GM18517 (cell line): ENCODE measurements at regions not wholly inside any gene's neighbourhood (a gene's known extent, or its start where the extent isn't known, plus 50 kb on each side); places are given as distances from the start of the nearest gene placed in this dataset.
"Not testable (repeated sequence)": the region's sequence is repeated elsewhere in the genome, so short reads cannot be mapped to it uniquely, and the experiment has no call there.

Experiments
- ATAC-seq: cut with Tn5 transposase; IDR thresholded peaks from one replicate; pipeline ENCODE4 v1.9.1; 2021; ENCODE audit warnings: mild to moderate bottlenecking, moderate library complexity; ENCODE audit not compliant: unreplicated experiment

DNA sequence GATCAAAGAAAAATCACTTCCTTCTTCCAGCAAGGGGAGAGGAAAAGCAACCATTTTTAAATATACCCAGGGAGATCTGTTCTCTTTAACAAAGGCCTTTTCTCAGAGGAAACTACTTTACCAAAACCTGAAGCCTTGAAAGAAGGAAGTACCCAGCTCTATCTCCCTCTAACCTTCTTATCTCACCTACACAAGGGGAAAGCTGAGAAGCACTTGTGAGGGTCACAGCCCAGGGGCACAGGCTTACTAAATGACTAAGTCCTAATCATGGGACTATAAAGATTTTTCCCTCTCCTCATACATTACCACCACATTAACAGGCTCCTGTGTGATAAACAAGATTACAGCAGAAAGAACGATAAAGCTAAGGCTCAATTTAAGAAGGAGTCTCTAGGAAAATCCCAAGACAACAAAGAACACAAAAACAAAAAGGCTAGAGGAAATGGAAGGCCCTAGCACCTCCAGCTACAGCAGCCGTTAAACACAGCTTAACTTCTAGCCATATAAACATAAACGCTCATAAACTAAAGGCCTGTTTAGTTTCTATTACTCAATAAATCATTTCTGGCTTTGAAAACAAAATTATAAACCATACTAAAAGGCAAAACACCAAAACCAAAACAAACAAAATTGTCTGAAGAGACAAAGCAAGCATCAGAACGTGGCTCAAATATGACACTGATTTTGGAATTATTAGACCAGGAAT, 284.9 kb upstream of the ECI2 start:
- no peak for ATAC-seq

DNA sequence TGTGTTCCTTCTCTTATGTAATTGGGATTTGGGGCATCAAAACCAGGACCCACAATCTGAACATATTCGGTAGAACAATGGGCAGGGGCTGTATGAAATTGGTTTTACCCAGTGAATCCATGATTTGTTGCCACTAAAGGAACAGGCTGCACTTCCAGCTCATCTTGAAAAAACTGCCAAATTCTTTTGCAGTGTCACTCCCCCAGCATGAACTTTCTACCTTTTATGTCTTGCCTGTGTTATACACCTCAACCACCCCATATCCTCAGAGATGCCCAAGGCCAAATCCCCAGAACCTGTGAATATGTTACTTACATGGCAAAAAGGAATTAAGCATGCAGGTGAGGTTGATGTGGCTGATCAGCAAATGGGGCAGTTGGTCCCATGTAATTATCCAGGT, 280.2 kb upstream of the ECI2 start:
- ATAC-seq, result no peak

DNA sequence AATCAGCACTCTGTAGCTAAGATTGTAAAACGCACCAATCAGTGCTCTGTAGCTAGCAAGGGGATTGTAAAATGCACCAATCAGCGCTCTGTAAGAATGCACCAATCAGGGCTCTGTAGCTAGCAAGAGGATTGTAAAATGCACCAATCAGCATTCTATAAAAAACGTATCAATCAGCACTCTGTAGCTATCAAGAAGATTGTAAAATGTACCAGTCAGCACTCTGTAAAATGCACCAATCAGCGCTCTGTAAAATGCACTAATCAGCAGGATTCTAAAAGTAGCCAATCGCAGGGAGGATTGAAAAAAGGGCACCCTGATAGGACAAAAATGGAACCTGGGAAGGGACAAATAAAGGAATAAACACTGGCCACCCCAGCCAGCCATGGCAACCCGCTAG, 278.7 kb upstream of the ECI2 start:
- ATAC-seq, result not testable (repeated sequence)

DNA sequence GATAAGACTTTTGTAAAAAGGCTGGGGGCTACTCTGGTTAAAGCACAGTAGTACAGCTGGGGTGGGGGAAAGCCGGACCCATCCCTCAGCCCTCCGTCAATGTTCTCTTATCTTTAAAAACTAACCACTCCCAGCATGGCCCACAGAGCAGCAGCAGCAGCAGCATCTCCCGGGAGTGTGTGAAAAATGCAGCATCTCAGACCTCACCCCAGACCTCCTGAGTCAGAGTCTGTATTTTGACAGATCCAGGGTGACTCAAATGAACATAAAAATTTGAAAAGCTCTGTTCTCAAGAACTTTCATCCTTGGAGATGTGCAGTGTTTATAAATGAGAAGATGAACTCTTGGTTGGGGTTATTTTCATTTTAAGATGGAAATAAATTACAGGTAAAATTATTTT, 277.7 kb upstream of the ECI2 start:
- no peak for ATAC-seq

DNA sequence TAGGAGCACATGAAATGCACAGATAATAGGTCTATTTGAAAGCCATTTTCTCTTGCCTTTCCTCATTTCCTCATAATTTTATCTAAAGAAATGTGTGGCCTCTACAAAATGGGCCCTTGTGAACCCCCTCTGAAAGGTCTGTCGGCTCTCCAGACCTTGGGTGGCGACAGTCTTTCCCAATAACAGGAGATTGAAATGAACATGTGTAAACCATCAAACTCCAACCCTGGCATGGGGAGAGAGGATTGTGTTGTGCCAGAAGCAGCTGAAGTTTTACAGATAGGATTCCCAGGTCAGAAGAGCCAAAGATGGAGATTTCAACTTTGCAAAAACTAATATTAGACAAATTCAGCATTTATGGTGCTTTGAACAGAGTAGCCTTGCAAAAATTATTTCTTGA, 277.1 kb upstream of the ECI2 start:
- no peak for ATAC-seq

DNA sequence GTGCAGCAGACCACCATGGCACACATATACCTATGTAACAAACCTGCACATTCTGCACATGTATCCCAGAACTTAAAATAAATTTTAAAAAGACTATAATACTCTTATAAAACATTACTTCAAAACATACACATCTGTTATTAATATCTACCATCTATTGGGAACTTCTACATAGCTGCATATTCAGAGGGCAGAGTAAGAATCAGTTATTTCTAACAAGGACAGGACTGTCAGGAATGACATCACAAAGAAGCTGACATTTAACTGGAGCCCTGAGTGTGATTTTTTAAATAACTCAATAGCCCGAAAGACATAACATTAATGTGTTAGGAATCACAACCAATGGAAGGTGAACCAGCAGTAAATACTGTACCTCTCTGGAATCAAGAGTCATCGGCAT, 276.7 kb upstream of the ECI2 start:
- no peak for ATAC-seq

DNA sequence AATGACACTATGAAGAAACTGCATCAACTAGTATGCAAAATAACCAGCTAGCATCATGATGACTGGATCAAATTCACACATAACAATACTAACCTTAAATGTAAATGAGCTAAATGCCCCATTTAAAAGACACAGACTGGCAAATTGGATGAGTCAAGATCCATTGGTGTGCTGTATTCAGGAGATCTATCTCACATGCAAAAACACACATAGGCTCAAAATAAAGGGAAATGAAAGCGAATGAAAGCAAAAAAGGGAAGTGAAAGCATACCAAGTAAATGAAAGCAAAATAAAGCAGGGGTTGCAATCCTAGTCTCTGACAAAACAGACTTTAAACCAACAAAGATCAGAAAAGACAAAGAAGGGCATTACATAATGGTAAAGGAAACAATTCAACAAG, 272.3 kb upstream of the ECI2 start:
- peak; percentile 100 for ATAC-seq

DNA sequence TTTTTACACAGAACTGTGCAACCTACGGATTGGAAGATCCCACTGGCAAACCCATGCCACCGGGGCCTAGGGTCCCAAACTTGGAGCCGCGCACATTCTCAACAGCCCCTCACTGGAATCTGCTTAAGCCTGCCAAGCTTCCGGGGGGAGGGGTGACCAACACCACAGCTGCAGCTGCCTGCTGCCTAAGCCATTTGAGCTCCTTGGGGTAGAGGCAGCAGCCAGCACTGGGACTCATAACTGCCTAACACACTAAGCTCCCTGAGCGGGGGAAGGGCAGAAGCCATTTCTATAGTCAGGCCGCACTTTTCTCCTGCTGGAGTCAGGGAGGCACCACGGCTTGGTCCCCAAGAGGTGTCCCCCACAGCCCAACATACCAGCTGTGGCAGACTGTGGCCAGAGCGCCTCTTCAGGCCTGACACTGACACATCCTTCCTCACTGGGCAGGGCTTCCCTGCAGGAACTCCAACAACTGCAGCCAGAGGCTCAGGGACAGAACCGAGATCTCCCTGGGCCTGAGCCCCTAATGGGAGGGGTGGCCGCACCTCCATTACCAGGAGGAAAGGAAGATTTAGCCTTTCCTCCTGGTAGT, 270.3 kb upstream of the ECI2 start:
- no peak for ATAC-seq

DNA sequence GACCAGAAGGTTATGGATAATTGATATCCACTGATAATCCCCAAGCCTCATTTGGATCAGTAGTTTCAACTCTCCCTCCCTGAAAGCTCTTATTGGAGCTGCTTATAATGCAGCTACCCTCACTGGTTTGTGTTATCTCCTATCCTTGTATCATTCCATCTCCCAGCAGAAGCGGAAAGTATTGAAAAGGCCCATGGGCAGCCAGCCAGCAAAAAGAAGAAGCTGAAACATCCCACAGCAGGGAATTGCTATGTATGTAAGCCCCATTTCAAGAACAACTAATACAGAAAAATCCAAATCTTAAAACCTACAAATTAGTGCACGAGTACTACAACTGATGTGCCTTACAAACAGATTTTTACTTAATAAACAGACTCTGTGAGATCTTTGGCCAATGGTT, 269.0 kb upstream of the ECI2 start:
- no peak for ATAC-seq

DNA sequence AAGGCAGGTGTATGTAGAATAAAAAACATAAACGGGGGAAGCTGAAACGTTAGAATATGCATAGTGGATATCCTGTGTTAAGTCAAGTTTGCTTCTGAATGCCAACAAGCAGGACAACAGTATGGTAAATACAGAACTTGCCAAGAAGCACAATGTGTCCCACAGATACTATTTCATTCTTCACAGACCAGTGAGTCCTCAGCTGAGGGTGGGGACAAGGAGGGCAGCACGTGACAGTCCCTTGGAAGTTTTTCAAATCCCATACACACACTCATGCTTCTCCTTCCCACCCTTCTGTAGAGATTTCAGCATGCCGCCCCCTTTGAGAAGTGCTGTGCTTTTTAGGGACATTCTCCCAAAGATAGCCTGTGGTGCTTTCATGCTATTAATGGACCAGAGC, 268.5 kb upstream of the ECI2 start:
- ATAC-seq, result no peak

DNA sequence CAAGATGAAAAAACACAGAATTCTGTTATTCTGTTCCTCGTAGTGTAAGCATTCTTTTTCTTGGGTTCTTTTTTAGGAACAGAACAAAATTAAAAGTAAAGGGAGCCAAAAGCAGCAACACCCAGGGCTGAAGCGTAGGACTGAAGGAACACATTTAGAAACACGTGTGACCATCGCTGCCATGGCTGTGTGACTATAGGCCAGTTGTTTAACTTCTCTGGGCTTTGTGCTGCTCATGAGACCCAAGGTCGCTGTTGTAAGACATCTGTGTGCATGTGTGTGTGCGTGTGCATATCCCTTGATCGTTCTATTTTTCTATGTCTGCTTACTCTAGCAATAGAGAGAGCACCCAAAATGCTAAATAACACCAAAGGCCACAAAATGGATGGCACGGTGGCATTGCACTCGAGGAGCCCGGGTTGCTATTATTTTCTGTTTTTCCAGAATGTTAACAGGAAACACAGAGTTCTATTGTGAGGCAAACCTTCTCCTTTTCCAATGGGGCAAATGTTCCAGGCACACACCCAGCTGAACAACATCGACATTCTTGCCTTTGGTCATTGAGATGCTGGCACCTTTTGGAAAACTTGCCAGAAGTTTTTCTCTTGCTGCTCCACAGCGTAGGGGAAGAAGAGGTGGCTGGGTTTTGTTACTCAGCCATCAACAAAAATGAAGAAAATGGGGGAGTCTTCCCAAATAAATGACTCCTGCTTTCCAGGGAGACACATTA, 267.8 kb upstream of the ECI2 start:
- no peak for ATAC-seq

DNA sequence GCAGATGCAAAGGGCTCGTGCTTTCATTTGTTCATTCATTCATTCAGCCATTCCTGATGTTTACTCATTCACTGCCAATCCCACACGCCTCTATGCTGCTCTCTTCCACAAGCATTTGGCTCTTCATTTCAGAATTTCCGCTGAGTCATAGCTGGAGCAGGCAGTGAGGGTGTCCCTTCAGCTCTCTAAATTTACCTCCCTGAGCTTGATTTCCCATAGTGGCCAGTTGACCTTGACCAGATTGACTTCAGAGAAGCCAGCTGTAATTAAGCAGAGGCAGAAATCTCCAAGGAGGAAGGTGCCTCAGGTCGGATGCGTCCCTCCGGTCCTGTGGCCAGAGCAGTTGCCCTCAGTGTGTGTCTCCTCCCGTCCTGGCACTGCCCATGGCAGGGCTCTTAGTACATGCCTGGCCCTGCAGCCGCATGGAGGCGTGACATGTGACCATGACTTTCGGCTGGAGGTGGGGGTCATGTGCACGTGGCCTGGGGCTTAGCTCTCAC, 267.2 kb upstream of the ECI2 start:
- ATAC-seq, result no peak

DNA sequence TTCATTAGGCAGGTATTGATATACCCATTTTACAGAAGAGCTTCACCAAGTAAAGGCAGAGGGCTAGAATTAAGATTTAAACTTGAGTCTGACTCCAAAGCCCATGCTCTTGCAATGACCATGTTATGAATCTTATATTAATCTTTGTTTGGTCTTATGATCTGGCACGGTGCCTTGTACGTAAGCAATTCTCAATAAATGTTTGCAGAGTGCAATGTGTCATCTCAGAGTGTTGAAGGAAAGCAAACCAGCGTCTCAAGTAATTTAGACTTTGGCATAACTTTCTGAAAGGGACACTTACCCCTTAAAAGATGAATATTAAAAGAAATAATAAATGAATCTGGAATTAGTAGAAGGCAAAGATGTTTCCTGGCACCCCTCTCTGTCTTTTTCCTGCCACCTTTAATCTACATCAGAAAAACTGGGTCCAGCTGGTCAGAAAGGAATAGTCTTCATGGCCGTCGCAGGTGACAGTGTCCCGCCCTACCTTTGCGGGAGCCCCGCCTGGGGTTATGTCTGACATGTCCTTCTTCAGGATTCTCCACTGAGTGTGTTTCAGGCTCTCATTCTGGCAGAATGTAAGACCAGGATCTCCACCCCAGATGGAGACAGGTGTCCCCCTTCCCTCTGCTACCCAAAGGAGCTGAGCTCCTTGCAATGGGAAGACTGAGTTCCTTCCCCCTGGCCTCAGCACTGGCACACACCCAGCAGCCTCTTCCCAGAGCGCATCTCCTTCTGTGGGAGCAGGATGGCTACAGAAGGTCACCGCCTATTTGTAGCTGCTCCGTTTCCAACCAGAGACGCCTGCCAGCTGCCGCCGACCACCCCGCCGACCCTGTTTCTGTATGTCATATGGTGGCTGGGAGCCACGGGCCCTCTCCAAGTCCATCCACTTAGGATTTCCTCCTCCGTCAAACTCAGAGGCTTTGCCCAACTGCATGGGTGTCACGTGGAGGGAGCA, 266.3 kb upstream of the ECI2 start:
- ATAC-seq, result no peak

DNA sequence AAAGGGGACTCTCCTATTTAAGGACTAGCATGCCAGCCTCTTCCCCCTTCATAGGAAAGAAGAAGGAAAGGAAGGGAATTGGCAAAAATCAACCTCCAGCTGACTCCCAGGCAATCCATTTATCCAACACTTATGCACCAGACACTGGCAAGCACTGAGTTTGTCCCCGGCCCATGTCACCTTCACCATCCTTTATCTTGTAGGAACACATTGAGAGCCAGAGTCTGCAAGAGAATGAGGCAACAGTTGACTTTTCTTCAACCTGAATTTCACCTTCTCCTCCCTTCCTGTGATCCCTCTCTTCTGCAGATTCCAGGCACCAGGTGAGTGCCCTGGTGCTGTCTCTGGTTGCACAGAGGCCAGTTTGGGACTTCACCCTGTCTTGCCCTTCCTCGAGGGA, 264.3 kb upstream of the ECI2 start:
- ATAC-seq, result no peak

DNA sequence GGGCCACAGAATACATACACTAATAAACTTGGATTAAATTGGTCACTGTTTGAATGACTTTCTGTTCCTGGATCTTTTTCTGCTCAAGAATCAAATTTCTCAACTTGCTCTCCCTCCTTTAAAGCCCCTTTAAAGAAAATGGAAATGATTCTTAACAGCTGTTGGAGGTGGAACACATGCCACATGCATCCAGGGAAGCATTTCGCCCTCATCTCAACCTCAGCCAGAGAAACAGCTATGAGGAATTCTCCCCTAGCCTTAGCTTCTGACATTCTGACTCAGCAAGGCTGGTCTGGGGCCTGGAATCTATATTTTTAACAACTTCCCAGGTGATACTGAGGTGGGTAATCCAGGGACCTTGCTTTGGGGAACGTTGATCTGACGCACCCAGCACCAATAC, 263.4 kb upstream of the ECI2 start:
- no peak for ATAC-seq

DNA sequence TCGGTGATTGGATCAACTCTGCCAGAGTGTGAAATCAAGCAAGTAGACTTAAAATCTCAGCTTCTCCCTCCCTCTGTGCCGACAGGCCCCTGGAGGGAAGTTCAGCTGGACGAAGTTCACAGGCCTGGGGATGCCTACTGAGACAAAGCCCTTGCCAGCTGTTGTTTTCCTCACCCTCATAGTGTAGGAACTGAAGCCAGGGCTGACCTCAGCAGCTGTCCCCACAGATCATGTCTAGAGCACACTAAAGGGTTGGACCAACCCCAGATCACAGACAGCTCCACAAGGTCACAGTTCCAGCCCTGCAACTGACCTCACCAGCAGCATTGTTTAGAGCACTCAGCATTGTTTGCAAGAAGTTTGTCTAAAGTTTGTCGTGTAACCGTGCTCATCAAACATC, 261.9 kb upstream of the ECI2 start:
- no peak for ATAC-seq

DNA sequence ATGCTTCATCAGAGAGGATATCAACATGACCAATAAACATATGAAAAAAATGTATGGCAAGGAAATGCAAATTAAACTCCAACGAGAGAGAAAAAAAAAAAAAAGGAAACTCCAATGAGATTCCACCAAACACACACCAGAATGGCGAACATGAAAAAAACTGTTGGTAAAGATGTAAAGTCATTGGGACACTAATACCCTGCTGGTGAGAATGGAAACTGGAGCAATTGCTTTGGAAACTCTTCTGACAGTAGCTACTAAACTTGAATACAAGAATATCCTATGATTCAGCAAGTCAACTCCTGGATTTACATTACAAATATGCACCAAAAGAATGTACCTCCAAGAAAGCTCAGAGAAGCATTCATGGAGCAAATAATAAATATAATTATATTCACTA, 260.7 kb upstream of the ECI2 start:
- no peak for ATAC-seq

DNA sequence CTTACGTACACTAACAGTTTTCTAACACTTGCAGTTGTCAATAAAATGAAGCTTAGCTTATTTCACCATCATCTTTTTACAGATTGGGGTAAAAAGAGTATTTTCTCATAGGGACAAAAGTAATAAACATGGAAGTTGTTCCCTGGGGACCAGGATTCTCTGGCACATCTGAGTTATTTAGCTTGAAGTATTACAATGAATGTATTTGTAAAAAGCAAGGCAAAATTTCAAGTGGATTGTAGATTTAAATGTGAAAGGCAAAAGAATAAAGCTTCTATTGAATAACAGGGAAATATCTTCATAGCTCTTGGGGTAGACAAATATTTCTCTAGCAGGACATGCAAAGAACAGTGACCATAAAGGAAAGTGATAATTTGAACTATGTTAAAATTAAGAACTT, 260.0 kb upstream of the ECI2 start:
- ATAC-seq, result no peak

DNA sequence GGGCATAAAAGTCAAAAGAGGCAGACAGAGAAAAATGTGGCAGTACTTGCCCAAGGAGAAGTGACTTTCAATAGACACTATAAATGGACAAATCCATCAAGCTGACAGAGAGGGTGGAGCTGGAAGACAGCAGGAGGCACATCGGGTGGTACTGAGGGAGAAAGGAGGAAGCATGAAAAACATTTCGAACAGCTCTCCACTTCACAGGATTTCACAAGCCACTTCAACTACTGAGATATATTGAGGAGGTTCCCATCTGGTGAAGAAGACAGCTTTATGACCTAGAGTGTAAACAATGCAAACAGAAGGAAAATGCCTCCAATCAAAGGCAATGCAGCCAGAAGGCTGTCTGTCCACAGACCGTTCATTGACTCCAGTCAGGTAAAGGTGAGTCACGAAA, 259.4 kb upstream of the ECI2 start:
- ATAC-seq, result no peak

DNA sequence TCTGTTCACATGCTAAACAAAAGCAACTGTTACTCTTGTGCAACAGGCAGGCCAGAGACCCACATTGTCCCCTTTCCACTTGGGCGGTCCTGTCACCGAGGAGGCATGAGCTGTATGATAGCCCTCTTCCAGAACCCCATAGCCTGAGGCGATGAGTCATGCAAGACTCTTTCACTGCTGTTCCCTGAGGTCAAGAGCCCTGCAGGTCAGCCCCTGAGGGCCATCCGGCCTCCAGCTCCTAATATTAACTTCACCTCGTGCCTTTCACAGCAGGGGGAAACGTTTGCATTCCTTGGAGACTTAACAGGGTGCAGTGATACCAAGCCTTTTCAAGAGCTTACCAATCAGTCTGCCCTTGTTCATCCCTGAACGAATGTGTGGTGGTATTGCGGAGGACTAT, 253.3 kb upstream of the ECI2 start:
- ATAC-seq, result no peak

DNA sequence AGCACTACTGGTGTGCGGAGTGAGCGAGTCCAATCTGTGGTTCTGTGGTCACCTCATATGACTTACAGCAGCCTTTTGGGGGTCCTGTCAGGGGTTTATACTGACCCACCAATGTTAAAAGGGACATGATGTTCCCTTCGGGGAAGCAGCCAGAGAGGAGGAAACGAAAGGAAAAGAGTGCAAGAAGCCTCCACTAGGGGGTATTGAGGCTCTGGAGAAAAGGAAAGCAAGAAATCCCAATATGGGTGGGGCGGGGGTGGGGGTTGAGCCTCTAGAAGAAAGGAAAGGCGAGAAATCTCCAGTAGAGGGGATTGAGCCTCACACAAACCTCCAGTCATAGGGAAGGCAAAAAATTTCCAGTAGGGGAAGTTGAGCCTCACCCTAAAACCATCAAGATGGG, 249.3 kb upstream of the ECI2 start:
- ATAC-seq, result no peak
